MM.1S (cell line): ENCODE measurements at regions not wholly inside any gene's neighbourhood (a gene's known extent, or its start where the extent isn't known, plus 50 kb on each side); places are given as distances from the start of the nearest gene placed in this dataset.
"Not testable (repeated sequence)": the region's sequence is repeated elsewhere in the genome, so short reads cannot be mapped to it uniquely, and the experiment has no call there.

Experiments
- DNase-seq: peaks from one replicate; pipeline ENCODE4 v3.0.0-alpha.2; 2015
- H2AFZ ChIP-seq: fragments of 300-600 bp; sonication (generic); 2 replicates; pipeline ENCODE4 v1.6.0; 2016; ENCODE audit warnings: antibody characterized with exemption, low read length
- H3F3A ChIP-seq: fragments of 300-600 bp; sonication (generic); 2 replicates; pipeline ENCODE4 v1.6.1; 2016; ENCODE audit warnings: mild to moderate bottlenecking, antibody characterized with exemption, low read length, moderate library complexity, mixed read lengths; ENCODE audit not compliant: insufficient read depth
- H3K27ac ChIP-seq: fragments of 300-600 bp; sonication (generic); 2 replicates; pipeline ENCODE4 v1.5.1; 2016; ENCODE audit warnings: mild to moderate bottlenecking, low read length
- H3K27me3 ChIP-seq: fragments of 300-600 bp; sonication (generic); replicated peaks from 2 replicates; pipeline ENCODE4 v1.6.0; 2016; ENCODE audit warnings: low read length; ENCODE audit not compliant: insufficient read depth
- H3K36me3 ChIP-seq: fragments of 300-600 bp; sonication (generic); replicated peaks from 2 replicates; pipeline ENCODE4 v1.6.1; 2016; ENCODE audit warnings: mild to moderate bottlenecking, low read length, mixed read lengths; ENCODE audit not compliant: insufficient read depth
- H3K4me1 ChIP-seq: fragments of 300-600 bp; sonication (generic); 2 replicates; pipeline ENCODE4 v1.6.1; 2016; ENCODE audit warnings: low read length, mixed read lengths
- H3K4me2 ChIP-seq: fragments of 300-600 bp; sonication (generic); 2 replicates; pipeline ENCODE4 v1.6.0; 2016; ENCODE audit warnings: low read depth, low read length
- H3K4me3 ChIP-seq: fragments of 300-600 bp; sonication (generic); 2 replicates; pipeline ENCODE4 v1.5.1; 2016; ENCODE audit warnings: low read length, mixed read lengths
- H3K79me2 ChIP-seq: fragments of 300-600 bp; sonication (generic); 2 replicates; pipeline ENCODE4 v1.6.1; 2016; ENCODE audit warnings: mixed run types, low read length, mixed read lengths
- H3K9ac ChIP-seq: fragments of 300-600 bp; sonication (generic); 2 replicates; pipeline ENCODE4 v1.6.1; 2016; ENCODE audit warnings: low read length, mixed read lengths
- H3K9me2 ChIP-seq: fragments of 300-600 bp; sonication (generic); replicated peaks from 2 replicates; pipeline ENCODE4 v1.6.1; 2016; ENCODE audit warnings: mild to moderate bottlenecking, low read length, mixed read lengths; ENCODE audit not compliant: insufficient read depth
- H3K9me3 ChIP-seq: fragments of 300-600 bp; sonication (generic); replicated peaks from 2 replicates; pipeline ENCODE4 v1.6.1; 2016; ENCODE audit warnings: mild to moderate bottlenecking, low read length, mixed read lengths; ENCODE audit not compliant: insufficient read depth
- H4K20me1 ChIP-seq: fragments of 300-600 bp; sonication (generic); 2 replicates; pipeline ENCODE4 v1.6.1; 2016; ENCODE audit warnings: mild to moderate bottlenecking, low read length, moderate library complexity, mixed read lengths; ENCODE audit not compliant: insufficient read depth
- EZH2 ChIP-seq: fragments of 300-600 bp; sonication (generic); optimal IDR thresholded peaks from 2 replicates; pipeline ENCODE3; 2017; ENCODE audit warnings: low read depth, mild to moderate bottlenecking, antibody characterized with exemption, low read length, mixed read lengths
- EZH2phosphoT487 ChIP-seq: fragments of 300-600 bp; sonication (generic); IDR thresholded peaks from 2 replicates; pipeline ENCODE4 v1.6.1; 2018; ENCODE audit warnings: antibody characterized with exemption, low read length
- TF ChIP-seq, protein P1 (sequence below): fragments of 300-600 bp; sonication (generic); IDR thresholded peaks from 2 replicates; pipeline ENCODE4 v1.5.1; 2016; ENCODE audit warnings: antibody characterized with exemption, low read length, mixed read lengths

DNA sequence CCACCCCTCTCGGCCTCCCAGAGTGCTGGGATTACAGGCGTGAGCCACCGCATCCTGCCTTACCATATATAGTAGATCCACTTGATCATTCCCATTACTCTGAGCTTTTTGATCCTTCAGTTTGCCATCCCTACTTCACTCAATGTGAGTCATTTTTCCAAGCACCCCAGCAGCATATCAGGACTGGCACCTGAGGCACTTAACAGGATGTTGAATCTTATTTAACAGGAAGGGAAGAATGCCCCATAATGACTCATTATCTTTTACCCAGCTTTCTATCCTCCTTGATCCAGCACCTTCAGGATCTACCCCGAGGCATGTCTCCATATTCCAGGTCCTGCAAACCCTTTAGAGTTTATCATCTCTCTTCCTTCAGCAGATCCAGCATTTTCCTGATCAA, 84.9 kb upstream of the CMKLR1 start:
- H3K9me2 ChIP-seq: no peaks in the 10 kb centered on the region
- DNase-seq: no peak
- no peak overlapping the region for H3K4me3 ChIP-seq
- H3K79me2 ChIP-seq: no peaks in the 10 kb centered on the region
- no peaks in the 10 kb centered on the region for H3K4me1 ChIP-seq
- H2AFZ ChIP-seq: no peak overlapping the region
- H3K27ac ChIP-seq: no peak overlapping the region
- no peaks in the 10 kb centered on the region for H3K9me3 ChIP-seq
- H3F3A ChIP-seq: no peaks in the 10 kb centered on the region
- H4K20me1 ChIP-seq: no peaks in the 10 kb centered on the region
- H3K27me3 ChIP-seq: no peaks in the 10 kb centered on the region
- H3K9ac ChIP-seq: no peak overlapping the region
- H3K4me2 ChIP-seq: no peak overlapping the region
- no peaks in the 10 kb centered on the region for H3K36me3 ChIP-seq
- no peak for TF ChIP-seq EZH2phosphoT487
- TF ChIP-seq, protein P1, sequence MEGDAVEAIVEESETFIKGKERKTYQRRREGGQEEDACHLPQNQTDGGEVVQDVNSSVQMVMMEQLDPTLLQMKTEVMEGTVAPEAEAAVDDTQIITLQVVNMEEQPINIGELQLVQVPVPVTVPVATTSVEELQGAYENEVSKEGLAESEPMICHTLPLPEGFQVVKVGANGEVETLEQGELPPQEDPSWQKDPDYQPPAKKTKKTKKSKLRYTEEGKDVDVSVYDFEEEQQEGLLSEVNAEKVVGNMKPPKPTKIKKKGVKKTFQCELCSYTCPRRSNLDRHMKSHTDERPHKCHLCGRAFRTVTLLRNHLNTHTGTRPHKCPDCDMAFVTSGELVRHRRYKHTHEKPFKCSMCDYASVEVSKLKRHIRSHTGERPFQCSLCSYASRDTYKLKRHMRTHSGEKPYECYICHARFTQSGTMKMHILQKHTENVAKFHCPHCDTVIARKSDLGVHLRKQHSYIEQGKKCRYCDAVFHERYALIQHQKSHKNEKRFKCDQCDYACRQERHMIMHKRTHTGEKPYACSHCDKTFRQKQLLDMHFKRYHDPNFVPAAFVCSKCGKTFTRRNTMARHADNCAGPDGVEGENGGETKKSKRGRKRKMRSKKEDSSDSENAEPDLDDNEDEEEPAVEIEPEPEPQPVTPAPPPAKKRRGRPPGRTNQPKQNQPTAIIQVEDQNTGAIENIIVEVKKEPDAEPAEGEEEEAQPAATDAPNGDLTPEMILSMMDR: no peak
- no peak for TF ChIP-seq EZH2

DNA sequence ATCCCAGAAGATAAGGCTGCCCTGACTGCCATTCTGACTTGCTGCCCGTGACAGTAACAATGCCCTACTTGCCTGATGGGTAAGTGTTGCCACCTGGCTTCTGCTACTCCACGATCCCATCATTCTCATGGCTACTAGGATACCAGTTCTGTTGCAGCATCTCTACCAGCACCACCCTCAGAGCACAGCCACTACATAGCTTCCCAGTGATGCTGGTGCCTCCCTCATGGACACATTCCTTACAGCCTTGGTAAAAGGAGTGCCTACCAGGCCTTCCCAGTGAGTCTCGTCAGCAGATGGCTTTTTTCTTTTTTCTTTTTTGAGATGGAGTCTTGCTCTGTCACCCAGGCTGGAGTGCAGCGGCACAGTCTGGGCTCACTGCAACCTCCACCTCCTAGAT, 84.4 kb upstream of the CMKLR1 start:
- Histone ChIP-seq H3K9ac (no peak overlapping the region), H3K4me2 (no peak overlapping the region), H3K27me3 (no peaks in the 10 kb centered on the region), H2AFZ (no peak overlapping the region), H3K36me3 (no peaks in the 10 kb centered on the region), H4K20me1 (no peaks in the 10 kb centered on the region), H3K27ac (no peak overlapping the region), H3K4me3 (no peak overlapping the region), H3K79me2 (no peaks in the 10 kb centered on the region), H3K9me2 (no peaks in the 10 kb centered on the region), H3K4me1 (no peaks in the 10 kb centered on the region), H3F3A (no peaks in the 10 kb centered on the region), H3K9me3 (no peaks in the 10 kb centered on the region)
- TF ChIP-seq EZH2 (no peak), EZH2phosphoT487 (no peak)
- TF ChIP-seq, protein P1: no peak
- DNase-seq: no peak

DNA sequence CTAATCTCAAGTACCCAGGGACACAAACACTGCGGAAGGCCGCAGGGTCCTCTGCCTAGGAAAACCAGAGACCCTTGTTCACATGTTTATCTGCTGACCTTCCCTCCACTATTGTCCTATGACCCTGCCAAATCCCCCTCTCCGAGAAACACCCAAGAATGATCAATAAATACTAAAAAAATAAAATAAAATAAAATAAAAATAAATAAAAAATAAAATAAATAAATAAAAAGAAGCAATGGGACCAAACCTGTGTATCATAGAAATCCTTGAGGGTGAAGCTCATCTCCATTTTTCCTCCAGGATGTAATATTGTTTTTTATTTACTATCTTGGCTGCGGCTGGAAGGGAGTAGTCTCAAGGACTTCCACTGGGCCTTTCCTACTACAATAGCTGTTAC, 82.0 kb upstream of the CMKLR1 start:
- H3K27me3 ChIP-seq, H3K4me2 ChIP-seq, H3K79me2 ChIP-seq, H3K36me3 ChIP-seq, H3K9me2 ChIP-seq, H3K4me1 ChIP-seq, H3K9ac ChIP-seq, H4K20me1 ChIP-seq, H3K27ac ChIP-seq, H3K9me3 ChIP-seq, DNase-seq, H3F3A ChIP-seq, H2AFZ ChIP-seq, H3K4me3 ChIP-seq: not testable (repeated sequence)

DNA sequence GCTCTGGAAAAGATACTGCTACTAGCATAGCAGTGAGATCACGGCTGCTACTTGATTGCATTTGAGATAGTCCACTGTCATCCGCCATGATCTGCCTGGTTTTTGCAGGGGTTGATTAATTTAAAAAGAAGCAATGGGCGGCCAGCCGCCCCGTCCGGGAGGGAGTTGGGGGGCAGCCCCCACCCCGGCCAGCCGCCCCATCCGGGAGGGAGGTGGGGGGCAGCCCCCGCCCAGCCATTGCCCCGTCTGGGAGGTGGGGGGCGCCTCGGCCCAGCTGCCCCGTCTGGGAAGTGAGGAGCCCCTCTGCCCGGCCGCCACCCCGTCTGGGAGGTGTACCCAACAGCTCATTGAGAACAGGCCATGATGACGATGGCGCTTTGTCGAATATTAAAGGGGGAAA, 81.3 kb upstream of the CMKLR1 start:
- not testable (repeated sequence) for H4K20me1 ChIP-seq, H3K27me3 ChIP-seq, H3K4me2 ChIP-seq, H3K9me2 ChIP-seq, H3K4me1 ChIP-seq, H2AFZ ChIP-seq, H3K27ac ChIP-seq, H3K9ac ChIP-seq, H3K36me3 ChIP-seq, H3F3A ChIP-seq, DNase-seq, H3K79me2 ChIP-seq, H3K4me3 ChIP-seq, H3K9me3 ChIP-seq
